HepG2 (cell line): ENCODE measurements at regions not wholly inside any gene's neighbourhood (a gene's known extent, or its start where the extent isn't known, plus 50 kb on each side); places are given as distances from the start of the nearest gene placed in this dataset.

Experiments
- ATAC-seq: fragments of 200-7000 bp; cut with Tn5 transposase; 3 replicates; pipeline ENCODE4 v1.9.1; 2020; ENCODE audit warnings: mild to moderate bottlenecking, moderate library complexity
- BruUV-seq: library from RNA; stranded (reverse); fragments of 400-500 nt; replicated peaks from 2 replicates; lab custom pipeline; 2021; lab: Mats Ljungman, UMichigan
- CTCF ChIA-PET: fragments of 300-600 bp; formaldehyde crosslinking; extraction: SDS; loops from one replicate; lab custom pipeline; 2021; ENCODE audit warnings: low total read pairs, inconsistent platforms, low intra/inter-chr PET ratio; lab: Yijun Ruan, JAX
- POLR2A ChIA-PET: fragments of 350-600 bp; sonication (Branson Sonifier 250); formaldehyde crosslinking; loops from one replicate; lab custom pipeline; 2020; ENCODE audit warnings: antibody characterized with exemption, inconsistent platforms; lab: Yijun Ruan, JAX
- DNase-seq: peaks from one replicate; pipeline ENCODE4 v3.0.0-alpha.2; 2015; ENCODE audit warnings: low spot score
- FAIRE-seq: peaks from 3 replicates; lab custom pipeline; 2011; peaks lifted over from hg19 to GRCh38; lab: Jason Lieb, UNC
- H2AFZ ChIP-seq: one replicate; pipeline ENCODE4 v1.6.1; 2011; ENCODE audit warnings: low read length, inconsistent platforms
- H3K27ac ChIP-seq: fragments of 300-600 bp; 3 replicates; pipeline ENCODE4 v1.8.0; 2011; ENCODE audit warnings: mixed run types, mild to moderate bottlenecking, mixed read lengths, low read length, inconsistent platforms; ENCODE audit not compliant: insufficient read depth; ENCODE audit errors: extremely low read length
- H3K27me3 ChIP-seq, 2 experiments: fragments of 200-600 bp in 1 of 2; 2 replicates in 1 of 2; 3 replicates in 1 of 2; pipeline versions ENCODE4 v1.6.0 to v1.8.0; 2011; ENCODE audit warnings: low read length in 2 of 2, mild to moderate bottlenecking in 2 of 2, moderate library complexity in 2 of 2, inconsistent platforms in 1 of 2; ENCODE audit not compliant: insufficient read depth in 2 of 2, control insufficient read depth in 1 of 2
- H3K36me3 ChIP-seq, 2 experiments: fragments of 200-600 bp in 1 of 2; replicated peaks in 1 of 2; 2 replicates in 1 of 2; 3 replicates in 1 of 2; pipeline versions ENCODE4 v1.5.1 to v1.8.0; 2011; ENCODE audit warnings: low read length in 2 of 2, inconsistent platforms in 1 of 2; ENCODE audit not compliant: insufficient read depth in 2 of 2, control insufficient read depth in 1 of 2
- H3K4me1 ChIP-seq: 2 replicates; pipeline ENCODE4 v1.5.1; 2012; ENCODE audit warnings: low read length, inconsistent platforms; ENCODE audit not compliant: insufficient read depth
- H3K4me2 ChIP-seq: 2 replicates; pipeline ENCODE4 v1.6.0; 2011; ENCODE audit warnings: low read depth, low read length, inconsistent platforms
- H3K4me3 ChIP-seq, 3 experiments: fragments of 200-600 bp in 1 of 3; sonication (generic), shearing (Covaris generic) in 1 of 3; replicated peaks in 1 of 3; 2 replicates each; pipeline ENCODE4 v1.5.1; 2011 to 2016; ENCODE audit warnings: low read length in 3 of 3, inconsistent platforms in 2 of 3, low read depth in 2 of 3, mild to moderate bottlenecking in 2 of 3, control low read depth in 1 of 3, mixed read lengths in 1 of 3; ENCODE audit not compliant: insufficient read depth in 1 of 3
- H3K79me2 ChIP-seq: one replicate; pipeline ENCODE4 v1.6.1; 2011; ENCODE audit warnings: low read length, inconsistent platforms; ENCODE audit not compliant: insufficient read depth
- H3K9ac ChIP-seq: 2 replicates; pipeline ENCODE4 v1.6.0; 2011; ENCODE audit warnings: mild to moderate bottlenecking, low read depth, low read length, inconsistent platforms; ENCODE audit not compliant: insufficient read depth
- H3K9me3 ChIP-seq: 2 replicates; pipeline ENCODE4 v1.5.1; 2012; ENCODE audit warnings: mild to moderate bottlenecking, low read length
- H4K20me1 ChIP-seq: 2 replicates; pipeline ENCODE4 v1.6.0; 2011; ENCODE audit warnings: inconsistent platforms, mild to moderate bottlenecking, low read length, moderate library complexity; ENCODE audit not compliant: insufficient read depth
- SP140L ChIP-seq: sonication (generic); formaldehyde crosslinking; IDR thresholded peaks from 2 replicates; pipeline ENCODE4 v1.4.0; 2020; ENCODE audit warnings: missing genetic modification reagents, borderline replicate concordance
- ZNF616 ChIP-seq: sonication (generic); formaldehyde crosslinking; IDR thresholded peaks from 2 replicates; pipeline ENCODE4 v1.5.0; 2020; ENCODE audit warnings: low read depth, mild to moderate bottlenecking, missing genetic modification reagents
- ZNF672 ChIP-seq: sonication (generic); formaldehyde crosslinking; IDR thresholded peaks from 2 replicates; pipeline ENCODE4 v1.8.1; 2022; ENCODE audit warnings: missing genetic modification reagents
- ZNF768 ChIP-seq: sonication (generic); formaldehyde crosslinking; IDR thresholded peaks from 2 replicates; pipeline ENCODE4 v1.4.0; 2020; ENCODE audit warnings: missing genetic modification reagents
- ZSCAN31 ChIP-seq: sonication (generic); formaldehyde crosslinking; IDR thresholded peaks from 2 replicates; pipeline ENCODE4 v1.5.0; 2020; ENCODE audit warnings: low read depth, mild to moderate bottlenecking, missing genetic modification reagents
- WGBS: methylation state at CpG from one replicate; pipeline ENCODE4 v1.1.6; 2017; ENCODE audit warnings: low lambda C conversion rate; 5-methylcytosine and 5-hydroxymethylcytosine counted together
- in situ Hi-C: cut with HindIII; loops from 2 replicates; pipeline ENCODE4 v1.10.0; 2017; ENCODE audit warnings: low pct_unique_long_range_greater_than_20kb; ENCODE audit not compliant: extremely low pct_ligation_motif_present
- intact Hi-C: fragments of 100-400 bp; cut with micrococcal nuclease; formaldehyde crosslinking; loops from one replicate; pipeline ENCODE4 v1.10.0; 2022; ENCODE audit not compliant: unreplicated experiment
- TF ChIP-seq, protein P1 (sequence below): sonication (generic); formaldehyde crosslinking; IDR thresholded peaks from 2 replicates; pipeline ENCODE4 v1.4.0; 2020; ENCODE audit warnings: missing genetic modification reagents

DNA sequence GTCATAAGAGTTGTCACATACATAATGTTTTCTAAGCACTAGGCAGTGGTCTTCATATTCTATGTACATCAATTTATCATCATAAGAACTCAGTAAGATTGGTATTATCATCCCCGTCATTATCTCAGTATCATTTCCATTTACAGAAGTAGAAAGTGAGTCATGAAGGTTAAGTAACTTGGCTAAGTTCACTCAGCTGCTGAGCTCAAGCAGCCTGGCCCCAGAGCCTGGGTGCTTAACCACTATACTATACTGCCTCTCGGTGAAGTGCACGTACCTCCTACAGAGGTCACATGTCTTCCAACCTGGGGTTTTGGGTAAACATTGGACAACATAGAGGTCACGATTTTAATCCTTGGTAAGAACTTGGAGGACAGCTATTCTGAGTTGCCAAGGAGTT, 161.5 kb upstream of the GATB start (continued):
- TF ChIP-seq ZNF616 (CRISPR knock-in tag) = no peak
- TF ChIP-seq SP140L (CRISPR knock-in tag) = no peak
- TF ChIP-seq ZNF768 (CRISPR knock-in tag) = no peak
- TF ChIP-seq ZNF672 (CRISPR knock-in tag) = no peak
- TF ChIP-seq, protein P1, sequence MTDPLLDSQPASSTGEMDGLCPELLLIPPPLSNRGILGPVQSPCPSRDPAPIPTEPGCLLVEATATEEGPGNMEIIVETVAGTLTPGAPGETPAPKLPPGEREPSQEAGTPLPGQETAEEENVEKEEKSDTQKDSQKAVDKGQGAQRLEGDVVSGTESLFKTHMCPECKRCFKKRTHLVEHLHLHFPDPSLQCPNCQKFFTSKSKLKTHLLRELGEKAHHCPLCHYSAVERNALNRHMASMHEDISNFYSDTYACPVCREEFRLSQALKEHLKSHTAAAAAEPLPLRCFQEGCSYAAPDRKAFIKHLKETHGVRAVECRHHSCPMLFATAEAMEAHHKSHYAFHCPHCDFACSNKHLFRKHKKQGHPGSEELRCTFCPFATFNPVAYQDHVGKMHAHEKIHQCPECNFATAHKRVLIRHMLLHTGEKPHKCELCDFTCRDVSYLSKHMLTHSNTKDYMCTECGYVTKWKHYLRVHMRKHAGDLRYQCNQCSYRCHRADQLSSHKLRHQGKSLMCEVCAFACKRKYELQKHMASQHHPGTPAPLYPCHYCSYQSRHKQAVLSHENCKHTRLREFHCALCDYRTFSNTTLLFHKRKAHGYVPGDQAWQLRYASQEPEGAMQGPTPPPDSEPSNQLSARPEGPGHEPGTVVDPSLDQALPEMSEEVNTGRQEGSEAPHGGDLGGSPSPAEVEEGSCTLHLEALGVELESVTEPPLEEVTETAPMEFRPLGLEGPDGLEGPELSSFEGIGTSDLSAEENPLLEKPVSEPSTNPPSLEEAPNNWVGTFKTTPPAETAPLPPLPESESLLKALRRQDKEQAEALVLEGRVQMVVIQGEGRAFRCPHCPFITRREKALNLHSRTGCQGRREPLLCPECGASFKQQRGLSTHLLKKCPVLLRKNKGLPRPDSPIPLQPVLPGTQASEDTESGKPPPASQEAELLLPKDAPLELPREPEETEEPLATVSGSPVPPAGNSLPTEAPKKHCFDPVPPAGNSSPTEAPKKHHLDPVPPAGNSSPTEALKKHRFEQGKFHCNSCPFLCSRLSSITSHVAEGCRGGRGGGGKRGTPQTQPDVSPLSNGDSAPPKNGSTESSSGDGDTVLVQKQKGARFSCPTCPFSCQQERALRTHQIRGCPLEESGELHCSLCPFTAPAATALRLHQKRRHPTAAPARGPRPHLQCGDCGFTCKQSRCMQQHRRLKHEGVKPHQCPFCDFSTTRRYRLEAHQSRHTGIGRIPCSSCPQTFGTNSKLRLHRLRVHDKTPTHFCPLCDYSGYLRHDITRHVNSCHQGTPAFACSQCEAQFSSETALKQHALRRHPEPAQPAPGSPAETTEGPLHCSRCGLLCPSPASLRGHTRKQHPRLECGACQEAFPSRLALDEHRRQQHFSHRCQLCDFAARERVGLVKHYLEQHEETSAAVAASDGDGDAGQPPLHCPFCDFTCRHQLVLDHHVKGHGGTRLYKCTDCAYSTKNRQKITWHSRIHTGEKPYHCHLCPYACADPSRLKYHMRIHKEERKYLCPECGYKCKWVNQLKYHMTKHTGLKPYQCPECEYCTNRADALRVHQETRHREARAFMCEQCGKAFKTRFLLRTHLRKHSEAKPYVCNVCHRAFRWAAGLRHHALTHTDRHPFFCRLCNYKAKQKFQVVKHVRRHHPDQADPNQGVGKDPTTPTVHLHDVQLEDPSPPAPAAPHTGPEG (CRISPR knock-in tag) = no peak

DNA sequence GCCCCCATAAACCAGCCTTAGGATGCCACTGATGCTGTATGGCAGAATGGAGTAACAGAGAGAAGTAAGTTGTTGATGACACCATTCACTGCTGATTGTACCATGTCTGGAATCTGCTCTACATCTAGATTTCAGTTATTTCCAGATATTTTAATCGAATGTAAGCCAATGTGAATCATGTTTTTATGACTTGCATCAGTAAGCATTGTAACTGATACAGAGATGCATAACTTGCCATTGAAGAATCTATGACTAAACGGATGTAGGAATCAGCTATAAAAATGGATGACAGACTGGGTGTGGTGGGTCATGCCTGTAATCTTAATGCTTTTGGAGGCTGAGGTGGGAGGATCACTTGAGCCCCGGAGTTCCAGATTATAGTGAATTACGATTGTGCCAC, 161.0 kb upstream of the GATB start:
- TF ChIP-seq ZSCAN31 (CRISPR knock-in tag) = no peak
- Histone ChIP-seq H2AFZ (no peak overlapping the region), H3K36me3 (no peaks in the 10 kb centered on the region), H3K4me2 (no peak overlapping the region), H3K4me3 (no peak overlapping the region), H3K27ac (no peak overlapping the region), H3K9me3 (no peaks in the 10 kb centered on the region), H3K27me3 (peaks cover 0 to 5% of the 10 kb centered on the region in 2 experiments; a peak in 1 of 5 replicates), H3K9ac (no peak overlapping the region), H3K4me1 (no peaks in the 10 kb centered on the region), H4K20me1 (no peaks in the 10 kb centered on the region), H3K79me2 (no peaks in the 10 kb centered on the region)
- in situ Hi-C loops (no loop called here), intact Hi-C loops (no loop called here)
- FAIRE-seq = no peak
- WGBS = 9% methylated on average over 4 of the region's 4 CpGs
- no TSS peak for BruUV-seq
- ChIA-PET POLR2A (no interaction called here), CTCF (no interaction called here)
- DNase-seq = no peak
- ATAC-seq = no peak
